Stimulated activated CD4-positive, alpha-beta T cell treated with anti-CD3 and anti-CD28 coated beads, Interleukin-12 subunit alpha, Interleukin-12 subunit beta, amount 100 ng/mL, for 4 hours (primary cell): ENCODE measurements at regions not wholly inside any gene's neighbourhood (a gene's known extent, or its start where the extent isn't known, plus 50 kb on each side); places are given as distances from the start of the nearest gene placed in this dataset.
"Not testable (repeated sequence)": the region's sequence is repeated elsewhere in the genome, so short reads cannot be mapped to it uniquely, and the experiment has no call there.

Experiments
- DNase-seq: peaks from one replicate; pipeline ENCODE4 v3.0.0-alpha.2; 2020

DNA sequence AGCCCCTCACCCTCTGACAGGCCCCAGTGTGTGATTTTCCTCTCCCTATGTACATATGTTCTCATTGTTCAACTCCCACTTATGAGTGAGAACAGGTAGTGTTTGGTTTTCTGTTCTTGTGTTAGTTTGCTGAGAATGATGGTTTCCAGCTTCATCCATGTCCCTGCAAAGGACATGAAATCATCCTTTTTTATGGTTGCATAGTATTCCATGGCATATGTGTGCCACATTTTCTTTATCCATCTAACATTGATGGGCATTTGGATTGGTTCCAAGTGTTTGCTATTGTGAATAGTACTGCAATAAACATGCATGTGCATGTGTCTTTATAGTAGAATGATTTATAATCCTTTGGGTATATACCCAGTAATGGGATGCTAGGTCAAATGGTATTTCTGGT, 223.7 kb upstream of the VLDLR start:
- not testable (repeated sequence) for DNase-seq

DNA sequence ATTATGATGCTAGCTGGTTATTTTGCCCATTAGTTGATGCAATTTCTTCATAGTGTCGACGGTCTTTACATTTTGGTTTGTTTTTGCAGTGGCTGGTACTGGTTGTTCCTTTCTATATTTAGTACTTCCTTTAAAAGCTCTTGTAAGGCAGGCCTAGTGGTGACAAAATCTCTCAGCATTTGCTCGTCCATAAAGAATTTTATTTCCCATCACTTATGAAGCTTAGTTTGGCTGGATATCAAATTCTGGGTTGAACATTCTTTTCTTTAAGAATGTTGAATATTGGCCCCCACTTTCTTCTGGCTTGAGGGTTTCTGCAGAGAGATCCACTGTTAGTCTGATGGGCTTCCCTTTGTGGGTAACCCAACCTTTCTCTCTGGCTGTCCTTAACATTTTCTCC, 219.8 kb upstream of the VLDLR start:
- DNase-seq: not testable (repeated sequence)

DNA sequence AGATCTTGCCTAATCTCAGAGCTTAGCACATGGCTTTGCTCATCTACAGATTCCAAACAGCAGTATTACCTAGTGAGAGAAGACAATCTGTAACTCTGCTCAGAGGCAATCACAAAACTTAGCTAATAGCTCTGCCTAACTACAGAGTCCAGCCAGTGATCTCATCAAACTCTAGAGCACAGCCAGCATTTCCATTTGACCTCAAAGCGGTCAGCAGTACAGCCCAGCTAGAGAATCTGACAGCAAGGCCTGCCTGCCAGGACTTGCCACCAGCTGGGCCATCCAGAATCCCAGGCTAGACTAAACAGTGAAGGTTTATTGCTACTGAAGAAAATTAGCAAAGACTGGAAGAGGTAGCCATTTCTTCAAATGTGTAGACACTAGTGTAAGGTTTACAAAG, 217.9 kb upstream of the VLDLR start:
- DNase-seq: no peak

DNA sequence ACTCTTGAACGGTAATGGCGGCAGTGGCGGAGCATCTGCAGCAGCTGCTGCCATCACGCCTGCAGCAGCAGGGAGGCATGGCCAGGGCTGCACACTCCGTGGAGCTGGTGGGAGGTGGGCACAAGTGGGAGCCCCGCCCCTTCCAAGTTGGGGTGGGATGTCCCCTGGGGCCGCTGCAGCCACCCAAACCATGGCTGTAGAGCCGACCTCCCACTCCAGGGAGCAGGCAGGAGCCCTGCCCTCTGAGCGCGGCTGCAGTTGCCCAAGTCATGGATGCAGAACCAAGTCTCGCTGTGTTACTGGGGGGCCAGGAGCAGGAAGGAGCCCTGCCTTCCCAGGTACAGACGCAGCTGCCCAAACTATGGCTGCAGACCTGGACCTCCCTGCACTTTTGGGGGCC, 215.3 kb upstream of the VLDLR start:
- no peak for DNase-seq

DNA sequence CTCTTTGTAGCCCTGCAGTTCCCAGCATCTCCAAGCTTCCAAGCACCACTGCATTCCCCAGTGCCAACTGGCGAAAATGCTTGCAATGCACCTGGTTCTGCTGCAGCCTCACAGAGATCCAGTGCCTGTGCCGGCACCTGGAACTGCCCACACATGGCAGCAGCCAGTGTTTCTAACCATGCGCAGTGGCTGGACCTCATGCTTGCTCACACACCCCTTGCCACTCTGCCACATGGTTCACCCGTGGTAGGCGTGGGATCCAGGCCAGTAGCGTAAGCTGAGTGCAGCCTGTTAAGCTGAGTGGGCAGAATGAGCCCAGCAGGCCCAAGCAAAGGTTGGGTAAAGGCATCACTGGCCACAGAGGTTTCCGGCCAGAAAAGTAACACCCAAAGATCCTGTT, 214.1 kb upstream of the VLDLR start:
- no peak for DNase-seq

DNA sequence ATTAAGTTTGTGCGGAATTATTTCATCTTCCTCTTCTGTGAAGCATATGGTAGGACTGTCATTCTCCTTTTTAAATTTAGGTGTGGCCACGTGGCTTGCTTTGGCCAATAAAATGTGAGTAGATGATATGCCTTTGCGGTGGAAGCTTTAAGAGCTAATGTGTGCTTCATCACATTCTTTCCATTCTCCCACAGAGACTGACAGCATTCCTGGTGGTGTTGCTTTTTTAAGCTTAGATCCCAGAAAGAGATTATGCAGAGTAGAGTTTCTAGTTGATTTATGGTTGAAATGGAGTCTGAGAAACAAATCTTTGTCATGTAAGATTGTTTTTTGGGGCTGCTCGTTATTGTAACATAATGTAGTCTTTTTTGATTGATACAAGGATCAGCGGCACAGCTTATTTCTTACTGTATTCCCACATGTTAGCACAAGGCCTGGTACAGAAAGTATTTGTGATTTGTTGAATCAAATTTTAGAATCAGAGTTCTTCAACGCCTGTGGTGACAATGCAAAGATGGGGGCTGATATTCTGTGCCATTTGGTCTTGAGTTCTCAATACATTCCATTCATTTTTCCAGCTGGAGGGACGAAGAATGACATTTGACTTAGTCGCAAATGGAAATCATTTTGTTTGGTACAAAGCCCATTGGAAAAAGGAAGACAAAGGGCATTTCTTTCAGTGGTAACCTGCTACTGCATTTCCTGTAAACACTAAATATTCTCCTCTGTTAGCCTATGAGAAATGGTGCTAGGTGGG, 209.9 kb upstream of the VLDLR start:
- no peak for DNase-seq

DNA sequence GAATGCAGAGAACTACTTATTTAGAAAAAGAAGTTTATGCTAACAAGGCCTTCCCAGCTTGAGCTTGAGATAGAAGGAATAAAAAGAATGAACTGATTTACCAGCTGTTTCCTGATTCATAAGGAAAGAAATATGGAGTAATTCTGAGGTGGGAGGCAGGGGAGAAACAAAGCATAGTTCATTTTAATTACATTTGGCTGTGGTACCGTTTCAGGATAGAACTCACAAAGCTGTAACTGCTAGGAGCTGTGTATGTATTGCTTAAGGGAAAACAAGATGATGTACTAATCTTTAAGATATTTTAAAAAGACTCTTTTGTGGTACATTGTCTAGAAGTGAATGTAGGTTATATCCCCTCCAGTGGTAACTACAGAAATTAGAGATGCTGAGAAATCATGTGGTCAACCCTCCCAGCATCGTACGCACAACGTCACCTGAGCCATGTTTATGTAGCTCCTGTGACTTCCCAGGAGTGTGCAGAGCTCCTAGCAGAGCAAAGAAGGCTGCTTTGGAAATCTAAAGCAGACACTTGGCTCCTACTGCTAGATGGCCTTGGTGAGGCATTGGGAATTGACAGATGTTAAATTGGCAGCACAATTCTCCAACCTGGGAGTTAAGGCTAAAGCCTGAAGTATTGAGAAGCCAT, 208.3 kb upstream of the VLDLR start:
- no peak for DNase-seq

DNA sequence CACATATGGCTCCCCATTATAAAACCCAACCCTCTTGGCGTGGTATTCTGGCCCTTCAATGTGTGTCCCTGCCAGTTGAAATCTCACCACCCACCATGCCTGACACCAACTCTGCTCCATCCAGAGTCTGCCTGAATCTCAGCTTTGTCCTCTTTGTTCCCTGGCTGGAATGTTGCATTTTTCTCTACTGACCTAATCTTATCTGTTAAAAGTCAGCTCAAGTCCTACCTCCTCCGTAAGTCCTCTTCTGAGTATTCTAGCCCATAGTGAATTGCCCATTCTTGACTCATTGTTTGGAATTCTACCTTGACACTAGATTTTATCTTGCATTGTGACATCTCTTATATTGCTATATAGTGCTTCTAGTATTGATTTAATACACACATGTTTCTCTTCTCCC, 207.1 kb upstream of the VLDLR start:
- no peak for DNase-seq

DNA sequence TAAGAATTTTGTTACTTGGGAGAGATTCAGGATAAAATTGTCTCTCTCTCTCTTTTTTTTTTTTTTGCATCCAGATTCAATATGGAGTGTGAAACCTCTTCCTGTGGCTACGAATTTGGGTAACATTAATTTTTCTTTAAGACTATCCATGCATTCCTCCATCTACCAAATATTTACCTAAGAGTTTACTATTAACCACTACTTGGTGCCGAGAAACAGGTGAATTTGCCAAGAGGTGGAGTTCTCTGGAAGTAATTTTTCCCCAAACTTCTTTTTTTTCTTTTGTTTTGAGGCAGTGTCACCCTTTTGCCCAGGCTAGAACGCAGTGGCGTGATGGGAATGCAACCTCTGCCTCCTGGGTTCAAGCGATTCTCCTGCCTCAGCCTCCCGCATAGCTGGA, 206.3 kb upstream of the VLDLR start:
- no peak for DNase-seq

DNA sequence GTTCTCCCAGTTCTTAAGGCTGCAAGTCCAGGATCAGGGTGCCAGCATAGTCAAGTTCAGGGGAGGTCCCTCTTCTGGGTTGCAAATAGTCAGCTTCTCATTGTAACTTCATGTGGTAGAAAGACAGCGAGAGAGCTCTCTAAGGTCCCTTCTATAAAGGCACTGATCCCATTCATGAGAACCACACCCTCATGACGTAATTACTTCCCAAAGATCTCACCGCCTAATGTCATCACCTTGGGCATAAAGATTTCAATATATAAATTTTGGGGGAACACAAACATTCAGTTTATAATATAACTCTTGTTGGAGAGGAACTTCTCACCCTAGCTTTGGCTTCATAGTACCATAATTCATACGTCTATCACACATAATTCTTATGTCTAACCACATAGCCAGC, 203.9 kb upstream of the VLDLR start:
- no peak for DNase-seq

DNA sequence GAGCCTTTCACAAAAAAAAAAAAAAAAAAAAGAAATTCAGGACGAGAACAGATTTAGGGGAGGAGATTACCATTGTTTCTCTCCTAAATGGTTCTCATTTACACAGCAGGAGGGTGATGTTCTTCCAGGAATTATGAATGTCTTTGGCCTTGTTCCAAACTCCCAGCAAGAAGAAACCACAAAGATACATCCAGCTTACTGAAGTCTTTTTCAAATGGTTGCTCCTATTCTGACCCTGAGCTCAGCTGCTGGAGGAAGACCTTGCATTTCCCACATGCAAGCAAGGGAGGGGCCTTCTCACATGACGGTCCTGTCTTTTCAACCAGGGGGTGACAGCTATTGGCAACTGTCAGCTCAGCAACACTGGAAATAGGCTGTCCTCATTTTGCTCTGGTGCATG, 203.0 kb upstream of the VLDLR start:
- no peak for DNase-seq

DNA sequence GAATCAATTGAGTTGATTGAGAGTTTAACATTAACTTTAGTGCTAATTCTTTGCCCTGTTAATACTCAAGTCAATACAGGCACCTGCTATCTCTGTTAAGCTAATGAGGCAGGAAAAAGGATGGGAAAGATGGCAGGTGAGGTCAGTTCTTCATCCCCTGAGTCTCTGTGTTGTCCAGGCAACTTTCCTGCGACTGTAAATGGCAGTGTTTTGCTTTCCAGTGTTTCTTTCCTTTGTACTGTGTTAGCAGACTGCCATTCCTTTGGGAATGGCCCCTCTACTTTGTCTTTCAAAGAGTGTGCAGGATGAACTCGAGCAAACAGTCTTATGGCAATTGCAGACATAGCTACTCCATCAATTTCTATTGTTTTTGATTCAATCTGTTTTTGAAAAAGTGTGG, 202.2 kb upstream of the VLDLR start:
- DNase-seq: no peak

DNA sequence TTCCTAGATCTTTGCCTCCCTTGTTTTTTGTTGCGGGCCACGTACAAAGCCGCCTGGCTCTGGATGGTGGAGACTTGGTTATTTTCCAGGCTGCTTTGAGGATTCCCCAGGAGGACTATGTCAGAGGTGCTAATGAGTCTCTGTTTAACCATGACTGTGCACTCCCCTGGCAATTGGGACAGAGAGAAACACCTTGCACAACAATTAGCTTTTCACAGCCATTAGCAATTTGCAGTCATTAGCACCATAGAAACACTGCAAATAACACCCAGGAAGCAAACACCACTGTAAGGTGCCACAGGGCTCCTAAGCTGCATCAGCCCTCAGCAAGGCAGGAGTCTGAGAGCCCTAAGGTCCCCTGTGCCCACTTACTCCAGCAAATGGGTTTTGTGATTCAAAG, 201.0 kb upstream of the VLDLR start:
- no peak for DNase-seq

DNA sequence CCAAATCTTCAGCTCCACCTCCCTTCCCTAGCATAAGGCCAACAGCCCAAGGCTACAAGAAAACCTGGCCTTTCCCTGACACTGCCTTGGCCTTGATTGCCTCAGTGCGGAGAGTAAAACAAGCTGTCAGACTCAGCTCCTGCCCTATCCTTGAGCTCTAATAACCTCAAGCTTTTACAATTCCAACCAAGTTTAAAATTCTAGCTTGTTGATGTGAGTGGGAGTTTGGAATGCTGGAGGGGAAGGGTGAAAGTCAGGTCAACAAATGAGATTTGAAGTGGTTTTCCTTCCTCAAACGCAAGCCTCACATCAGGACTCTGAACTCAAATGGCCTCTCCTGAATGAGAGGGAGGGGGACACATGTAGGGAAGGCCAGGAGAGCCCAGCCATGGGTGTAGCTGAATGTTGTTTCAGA, 197.0 kb upstream of the VLDLR start:
- DNase-seq: no peak

DNA sequence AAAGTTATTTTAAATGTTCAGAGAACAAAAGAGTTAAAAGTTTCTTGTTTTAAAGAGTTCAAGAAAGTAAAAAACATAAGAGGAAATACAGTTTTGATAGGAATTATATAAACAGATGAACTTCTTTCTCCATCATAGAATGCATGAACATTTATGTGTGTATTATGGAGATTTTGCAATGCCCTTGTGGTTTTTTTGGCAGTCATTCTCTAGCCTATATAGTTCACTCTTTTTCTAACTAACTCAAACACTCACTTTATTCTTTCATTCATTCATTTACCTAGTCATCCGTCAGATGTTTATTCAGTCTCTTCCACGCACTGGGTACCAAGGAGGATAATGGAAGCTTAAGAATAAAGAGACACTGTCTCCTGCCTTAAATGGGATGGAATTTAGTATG, 195.9 kb upstream of the VLDLR start:
- DNase-seq: no peak

DNA sequence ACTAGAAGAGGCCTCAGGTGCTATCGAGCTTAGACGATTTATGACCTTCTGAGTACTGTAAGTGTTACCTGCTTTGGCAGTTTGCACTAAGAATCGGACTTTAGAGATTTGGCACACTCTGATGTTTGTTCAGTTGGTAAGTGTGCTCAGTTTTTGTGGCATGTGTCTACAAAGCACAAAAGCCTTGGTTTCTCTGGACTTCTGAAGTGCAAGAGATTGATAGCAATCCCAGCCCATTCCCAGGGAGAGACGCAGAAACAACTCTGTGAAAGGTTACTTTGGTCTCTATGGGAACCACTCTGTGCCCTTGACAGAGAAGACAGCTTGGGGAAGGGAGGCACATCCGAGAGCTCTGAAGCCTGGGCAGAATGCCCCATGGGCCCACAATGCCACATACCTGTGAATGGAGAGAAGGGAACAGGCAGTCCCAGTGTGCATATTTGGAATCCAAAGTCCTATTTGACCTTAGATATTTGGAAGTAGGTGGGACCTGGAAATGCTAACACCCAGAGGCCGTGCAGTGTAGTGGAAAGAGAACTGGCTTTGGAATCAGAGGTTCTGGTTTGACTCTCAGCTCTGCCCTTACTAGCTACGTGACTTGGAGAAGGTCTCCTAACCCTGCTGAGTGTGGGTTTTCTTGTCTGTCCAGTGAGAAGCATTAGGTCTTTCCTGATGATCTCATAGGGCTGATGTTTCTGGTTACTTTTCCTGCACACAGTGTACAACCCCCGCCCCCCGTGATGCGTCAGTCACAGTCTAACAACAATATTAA, 194.3 kb upstream of the VLDLR start:
- DNase-seq: no peak

DNA sequence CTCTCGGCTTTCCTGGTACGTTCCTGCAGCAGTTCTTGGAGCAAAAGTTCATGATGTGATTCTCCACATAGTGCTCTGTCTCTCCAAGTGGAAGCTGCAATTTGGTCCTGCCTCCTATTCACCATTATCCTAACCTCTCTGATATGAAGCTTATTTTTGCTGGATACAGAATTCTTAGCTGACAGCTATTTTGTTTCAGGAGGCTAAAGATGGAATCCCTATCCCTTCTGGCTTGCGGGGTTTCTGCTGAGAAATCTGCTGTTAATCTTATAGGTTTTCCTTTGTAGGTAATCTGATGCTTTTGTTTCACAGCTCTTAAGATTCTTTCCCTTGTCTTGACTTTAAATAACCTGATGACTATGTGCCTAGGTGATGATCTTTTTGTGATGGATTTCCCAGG, 181.6 kb upstream of the VLDLR start:
- no peak for DNase-seq

DNA sequence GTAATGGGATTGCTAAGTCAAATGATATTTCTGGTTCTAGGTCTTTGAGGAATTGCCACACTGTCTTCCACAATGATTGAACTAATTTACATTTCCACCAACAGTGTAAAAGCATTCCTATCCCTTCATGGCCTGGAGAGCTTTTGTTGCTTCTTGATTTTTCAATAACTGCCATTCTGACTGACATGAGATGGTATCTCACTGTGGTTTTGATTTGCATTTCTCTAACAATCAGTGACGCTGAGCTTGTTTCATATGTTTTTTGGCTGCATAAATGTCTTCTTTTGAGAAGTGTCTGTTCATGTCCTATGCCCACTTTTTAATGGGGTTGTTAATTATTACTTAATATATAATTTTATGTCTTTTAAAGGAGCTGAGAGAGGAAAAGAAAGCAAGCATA, 177.7 kb upstream of the VLDLR start:
- DNase-seq: not testable (repeated sequence)

DNA sequence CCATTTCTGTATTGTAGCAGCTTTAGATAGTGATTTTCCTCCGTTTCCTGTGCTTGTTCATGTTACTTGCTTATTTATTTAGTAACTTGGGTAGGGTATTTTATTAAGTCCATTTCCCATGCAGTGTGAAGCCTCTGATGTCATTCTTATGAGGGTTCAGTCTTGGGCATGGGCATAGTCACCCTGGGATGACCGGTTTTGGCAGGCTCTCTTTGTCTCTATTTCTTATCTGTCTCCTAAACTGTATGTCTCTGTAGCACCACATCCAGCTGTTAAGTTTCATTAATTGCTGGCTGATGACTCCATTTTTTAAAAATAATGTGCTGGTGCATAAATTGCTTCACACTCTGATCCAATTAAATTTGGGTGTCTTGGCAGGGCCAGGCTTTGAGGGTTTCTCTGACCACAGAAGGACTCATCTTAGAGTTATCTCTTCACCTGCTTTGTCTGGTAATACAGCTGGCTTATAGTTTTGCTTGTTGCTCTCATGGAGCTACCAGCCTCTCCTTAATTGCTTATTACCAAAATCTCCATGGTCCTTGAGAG, 173.3 kb upstream of the VLDLR start:
- DNase-seq: no peak

DNA sequence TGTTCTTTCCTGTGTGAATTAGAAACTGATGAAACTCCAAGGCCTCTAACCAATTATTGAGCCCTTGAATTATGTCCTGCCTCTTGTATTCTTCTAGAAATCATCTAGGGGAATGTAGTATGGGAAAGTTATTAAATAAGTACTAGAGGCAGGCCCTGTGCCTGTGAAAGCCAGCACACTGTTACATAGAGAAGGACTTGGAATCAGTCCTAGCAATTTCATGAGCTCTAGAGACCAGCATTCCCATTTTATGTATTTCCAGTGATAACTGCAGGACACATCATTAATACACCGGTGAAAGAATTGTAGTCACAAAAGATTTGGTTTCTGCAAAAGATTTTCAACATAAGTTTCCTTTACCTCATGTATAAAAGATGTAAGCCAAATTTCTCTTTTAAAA, 168.5 kb upstream of the VLDLR start:
- no peak for DNase-seq

DNA sequence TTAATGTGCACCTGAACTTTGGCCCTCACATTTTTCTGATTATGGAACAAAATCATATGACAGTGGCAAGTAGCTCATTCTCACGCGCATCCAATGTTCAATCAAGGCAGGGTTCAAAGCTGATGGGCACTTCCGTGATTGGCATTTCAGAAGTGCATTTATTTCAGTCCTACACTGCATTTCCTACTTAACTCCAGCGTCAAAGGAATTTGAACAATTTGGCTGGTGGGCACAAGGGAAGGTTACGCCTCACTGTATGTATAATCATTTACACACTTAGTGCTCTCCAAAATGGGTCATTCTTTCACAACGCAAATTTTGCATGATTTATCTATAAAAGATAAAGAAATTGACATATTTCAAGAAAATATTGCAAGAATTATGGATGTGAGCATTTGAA, 167.9 kb upstream of the VLDLR start:
- no peak for DNase-seq

DNA sequence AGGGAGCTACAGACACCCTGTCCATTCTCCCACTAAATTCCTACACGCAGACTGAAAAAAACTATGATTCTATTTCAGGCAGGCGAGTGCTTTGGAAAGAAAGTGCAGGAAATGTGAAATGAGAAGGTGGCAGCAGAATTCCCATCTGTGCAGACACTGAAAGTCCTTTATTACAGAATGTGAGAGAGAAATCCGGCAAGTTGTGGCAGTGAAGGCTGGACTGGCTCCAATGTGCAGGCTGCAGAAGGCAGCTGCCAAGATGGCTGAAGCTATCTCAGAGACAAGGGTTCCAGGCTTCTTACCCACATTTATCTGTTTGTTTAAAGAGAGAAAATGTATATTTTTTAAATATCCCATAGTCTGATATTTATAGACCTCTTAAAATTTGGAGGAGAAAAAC, 161.8 kb upstream of the VLDLR start:
- DNase-seq: no peak

DNA sequence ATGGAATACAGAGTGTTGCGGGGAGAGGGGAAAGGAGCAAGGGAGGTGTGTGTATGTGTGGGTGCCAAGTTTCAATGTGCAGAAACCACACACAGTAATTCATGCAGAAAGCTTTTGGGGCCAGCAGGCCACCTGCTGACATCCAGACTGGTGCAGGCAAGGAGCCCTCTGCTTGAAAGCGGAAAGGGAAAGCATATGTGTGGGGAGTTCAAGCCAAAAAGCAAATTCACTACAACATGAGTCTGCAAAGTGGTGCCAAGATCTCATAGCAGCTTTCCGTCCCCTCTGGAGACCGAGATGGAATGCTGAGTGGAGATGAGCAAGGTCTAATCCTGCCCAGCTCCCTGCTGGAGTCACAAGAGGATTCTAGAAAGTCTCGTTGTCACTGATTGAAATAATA, 159.7 kb upstream of the VLDLR start:
- DNase-seq: no peak

DNA sequence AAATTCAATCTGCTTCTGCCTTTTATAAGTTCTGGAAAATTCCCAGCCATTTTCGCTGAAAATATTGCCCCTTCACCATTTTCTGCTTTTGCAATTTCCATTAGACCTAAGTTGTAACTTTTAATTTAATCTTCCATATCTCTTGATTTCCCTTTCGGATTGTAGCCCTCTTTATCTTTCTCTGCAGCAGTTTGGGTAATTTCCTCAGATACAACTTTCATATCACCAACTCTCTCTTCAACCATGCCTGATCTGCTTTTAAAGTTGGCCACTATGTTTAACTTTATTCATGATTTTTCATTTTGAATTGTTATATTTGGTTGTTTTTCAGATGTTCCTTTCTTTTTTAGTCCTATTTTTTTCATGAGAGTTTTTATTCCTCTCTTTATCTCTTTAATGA, 157.0 kb upstream of the VLDLR start:
- DNase-seq: no peak
